Mesendoderm (in vitro differentiated cells): ENCODE measurements at regions not wholly inside any gene's neighbourhood (a gene's known extent, or its start where the extent isn't known, plus 50 kb on each side); places are given as distances from the start of the nearest gene placed in this dataset.

Source experiments
- DNase-seq: peaks from one replicate; pipeline ENCODE4 v3.0.0; 2013
- H2AK5ac ChIP-seq: 2 replicates; pipeline ENCODE4 v1.6.1; 2013; ENCODE audit warnings: low read length, inconsistent platforms
- H2BK120ac ChIP-seq: 2 replicates; pipeline ENCODE4 v1.6.1; 2013; ENCODE audit warnings: low read depth, mild to moderate bottlenecking, low read length, moderate library complexity, mixed read lengths
- H2BK15ac ChIP-seq: replicated peaks from 2 replicates; pipeline ENCODE4 v1.6.1; 2013; ENCODE audit warnings: low read depth, mild to moderate bottlenecking, moderate library complexity
- H2BK5ac ChIP-seq: 2 replicates; pipeline ENCODE4 v1.6.1; 2013; ENCODE audit warnings: low read length, inconsistent platforms
- H3K18ac ChIP-seq: 2 replicates; pipeline ENCODE4 v1.6.1; 2013; ENCODE audit warnings: mild to moderate bottlenecking, low read length, mixed read lengths
- H3K23ac ChIP-seq: one replicate; pipeline ENCODE4 v1.6.1; 2013; ENCODE audit warnings: low read length
- H3K27ac ChIP-seq: 2 replicates; pipeline ENCODE4 v1.5.1; 2013; ENCODE audit warnings: low read depth, mild to moderate bottlenecking, inconsistent platforms, low read length, moderate library complexity
- H3K27me3 ChIP-seq: 2 replicates; pipeline ENCODE4 v1.6.1; 2013; ENCODE audit warnings: low read length, control low read depth, mild to moderate bottlenecking, inconsistent platforms; ENCODE audit not compliant: insufficient read depth, poor library complexity
- H3K36me3 ChIP-seq: 2 replicates; pipeline ENCODE4 v1.6.1; 2013; ENCODE audit warnings: low read length, inconsistent platforms; ENCODE audit not compliant: control insufficient read depth, insufficient read depth
- H3K4ac ChIP-seq: one replicate; pipeline ENCODE4 v1.6.1; 2013; ENCODE audit warnings: low read depth, mild to moderate bottlenecking, low read length, moderate library complexity
- H3K4me1 ChIP-seq: 2 replicates; pipeline ENCODE4 v1.6.1; 2013; ENCODE audit warnings: low read depth, low read length, inconsistent platforms; ENCODE audit not compliant: control insufficient read depth
- H3K4me2 ChIP-seq: 2 replicates; pipeline ENCODE4 v1.6.1; 2013; ENCODE audit warnings: low read length
- H3K4me3 ChIP-seq: 2 replicates; pipeline ENCODE4 v1.5.1; 2013; ENCODE audit warnings: mild to moderate bottlenecking, low read length
- H3K56ac ChIP-seq: one replicate; pipeline ENCODE4 v1.6.1; 2013; ENCODE audit warnings: low read length
- H3K79me1 ChIP-seq: 2 replicates; pipeline ENCODE4 v1.6.1; 2013; ENCODE audit warnings: low read length, inconsistent platforms
- H3K79me2 ChIP-seq: 2 replicates; pipeline ENCODE4 v1.6.1; 2013; ENCODE audit warnings: mild to moderate bottlenecking, low read length; ENCODE audit not compliant: control insufficient read depth, insufficient read depth
- H3K9ac ChIP-seq: 2 replicates; pipeline ENCODE4 v1.6.1; 2013; ENCODE audit warnings: low read length, inconsistent platforms
- H4K5ac ChIP-seq: one replicate; pipeline ENCODE4 v1.6.1; 2013; ENCODE audit warnings: low read length
- H4K8ac ChIP-seq: one replicate; pipeline ENCODE4 v1.6.1; 2013; ENCODE audit warnings: low read depth, mild to moderate bottlenecking, control low read depth, low read length, moderate library complexity
- WGBS: extraction: QIAGEN DNeasy Blood & Tissue Kit; methylation state at CpG from one replicate; pipeline ENCODE4 v1.1.7; 2013; ENCODE audit warnings: low lambda C conversion rate, missing lambda C conversion rate; ENCODE audit not compliant: insufficient coverage; ENCODE audit errors: extremely low coverage; 5-methylcytosine and 5-hydroxymethylcytosine counted together

GRCh38 chr6:20325641-20326421, 75.8 kb upstream of the E2F3 start:
- Histone ChIP-seq H4K8ac (no peak overlapping the region), H3K4me2 (no peak overlapping the region)
- no CpG with 5 or more reads among the region's 6 CpGs for WGBS

GRCh38 chr6:20326422-20326728, 75.3 kb upstream of the E2F3 start:
- no CpG with 5 or more reads among the region's 1 CpG for WGBS
- Histone ChIP-seq H2BK15ac (no peak overlapping the region), H3K27ac (no peak overlapping the region), H3K9ac (no peak overlapping the region), H3K4ac (no peak overlapping the region), H2AK5ac (no peak overlapping the region), H3K56ac (no peak overlapping the region), H3K27me3 (no peaks in the 10 kb centered on the region), H3K18ac (no peak overlapping the region), H3K4me2 (no peak overlapping the region), H4K8ac (no peak overlapping the region), H2BK120ac (no peak overlapping the region), H3K4me3 (no peak overlapping the region), H3K23ac (no peak overlapping the region), H3K36me3 (no peaks in the 10 kb centered on the region), H4K5ac (no peak overlapping the region), H3K4me1 (peaks cover 2% of the 10 kb centered on the region), H3K79me1 (no peaks in the 10 kb centered on the region), H2BK5ac (no peak overlapping the region), H3K79me2 (no peaks in the 10 kb centered on the region)
- no peak for DNase-seq

More at GRCh38 chr6:20325641-20326421, 75.8 kb upstream of the E2F3 start:
- Histone ChIP-seq H4K5ac (no peak overlapping the region), H2AK5ac (no peak overlapping the region), H3K23ac (no peak overlapping the region), H3K4ac (no peak overlapping the region), H3K79me1 (no peaks in the 10 kb centered on the region), H3K27ac (no peak overlapping the region), H3K4me3 (no peak overlapping the region), H3K4me1 (peaks cover 2% of the 10 kb centered on the region), H3K18ac (no peak overlapping the region), H2BK120ac (no peak overlapping the region), H3K27me3 (no peaks in the 10 kb centered on the region), H2BK15ac (no peak overlapping the region), H3K56ac (no peak overlapping the region), H2BK5ac (no peak overlapping the region), H3K36me3 (no peaks in the 10 kb centered on the region), H3K9ac (no peak overlapping the region), H3K79me2 (no peaks in the 10 kb centered on the region)
- DNase-seq, result no peak

GRCh38 chr6:20327141-20327540, 74.5 kb upstream of the E2F3 start:
- H3K36me3 ChIP-seq, result no peaks in the 10 kb centered on the region
- H3K4me1 ChIP-seq, result peaks cover 2% of the 10 kb centered on the region
- no CpG with 5 or more reads among the region's 7 CpGs for WGBS
- no peaks in the 10 kb centered on the region for H3K79me2 ChIP-seq
- no peak overlapping the region for H4K8ac ChIP-seq
- H3K27ac ChIP-seq, result no peak overlapping the region
- H3K9ac ChIP-seq, result no peak overlapping the region
- H3K56ac ChIP-seq, result no peak overlapping the region
- no peak overlapping the region for H3K4me2 ChIP-seq
- H3K18ac ChIP-seq, result no peak overlapping the region
- no peak overlapping the region for H4K5ac ChIP-seq
- H2AK5ac ChIP-seq, result no peak overlapping the region
- no peak overlapping the region for H3K4me3 ChIP-seq
- H3K23ac ChIP-seq, result no peak overlapping the region
- no peak overlapping the region for H2BK120ac ChIP-seq
- H2BK5ac ChIP-seq, result no peak overlapping the region
- no peak overlapping the region for H3K4ac ChIP-seq
- no peak overlapping the region for H2BK15ac ChIP-seq
- H3K79me1 ChIP-seq, result no peaks in the 10 kb centered on the region
- no peaks in the 10 kb centered on the region for H3K27me3 ChIP-seq
- DNase-seq, result no peak

DNA sequence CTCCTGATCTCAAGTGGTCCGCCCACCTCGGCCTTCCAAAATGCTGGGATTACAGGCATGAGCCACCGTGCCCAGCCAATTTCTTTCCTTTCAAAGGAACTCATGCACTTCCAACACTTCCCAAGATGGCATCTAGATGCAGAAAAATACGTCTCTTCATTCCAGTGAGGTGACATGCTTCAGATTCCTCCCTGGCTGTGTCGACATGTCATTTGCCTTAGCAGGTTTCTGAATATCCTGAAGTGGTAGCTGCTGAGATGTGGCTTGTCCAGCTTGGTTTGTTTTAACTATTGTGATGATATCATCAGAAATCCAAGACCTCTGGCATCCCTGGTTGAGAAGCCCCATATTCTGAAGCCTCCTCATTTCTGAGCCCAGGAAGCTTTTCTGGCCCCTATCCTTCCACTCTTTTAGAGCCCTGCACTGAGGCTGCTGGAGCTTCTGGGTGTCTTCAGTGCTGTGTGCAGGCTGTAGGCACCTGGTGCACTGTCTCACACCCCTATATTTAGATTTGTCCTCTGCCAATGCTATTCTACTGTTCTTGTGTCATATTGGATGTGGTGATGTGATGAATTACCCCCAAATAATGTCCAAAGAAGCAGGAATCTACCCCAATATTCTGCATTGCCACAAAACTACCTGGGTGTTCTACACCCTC, 73.3 kb upstream of the E2F3 start:
- Histone ChIP-seq H4K5ac (no peak overlapping the region), H3K4me2 (no peak overlapping the region), H3K23ac (no peak overlapping the region), H3K79me2 (no peaks in the 10 kb centered on the region), H2BK120ac (no peak overlapping the region), H2AK5ac (no peak overlapping the region), H4K8ac (no peak overlapping the region), H3K27me3 (no peaks in the 10 kb centered on the region), H3K56ac (no peak overlapping the region), H3K36me3 (no peaks in the 10 kb centered on the region), H3K4ac (no peak overlapping the region), H3K18ac (no peak overlapping the region), H3K4me3 (no peak overlapping the region), H3K27ac (no peak overlapping the region), H3K79me1 (no peaks in the 10 kb centered on the region), H3K4me1 (peaks cover 4% of the 10 kb centered on the region), H2BK5ac (no peak overlapping the region), H2BK15ac (no peak overlapping the region), H3K9ac (no peak overlapping the region)
- peak; percentile 76 for DNase-seq
- no CpG with 5 or more reads among the region's 5 CpGs for WGBS

- H3K4me2 ChIP-seq, result no peak overlapping the region
- H3K23ac ChIP-seq, result no peak overlapping the region
- H3K79me2 ChIP-seq, result no peaks in the 10 kb centered on the region
- H2BK15ac ChIP-seq, result no peak overlapping the region
- no peaks in the 10 kb centered on the region for H3K79me1 ChIP-seq
- H3K56ac ChIP-seq, result no peak overlapping the region
- whole genome bisulfite sequencing, result no CpG with 5 or more reads among the region's 3 CpGs
- no peak for DNase-seq
- H3K9ac ChIP-seq, result no peak overlapping the region
- H3K4me3 ChIP-seq, result no peak overlapping the region
- no peak overlapping the region for H3K27ac ChIP-seq
- H2AK5ac ChIP-seq, result no peak overlapping the region
- H4K5ac ChIP-seq, result no peak overlapping the region
- H4K8ac ChIP-seq, result no peak overlapping the region
- peaks cover 4% of the 10 kb centered on the region for H3K4me1 ChIP-seq
- H3K36me3 ChIP-seq, result no peaks in the 10 kb centered on the region
- no peak overlapping the region for H2BK5ac ChIP-seq
- H2BK120ac ChIP-seq, result no peak overlapping the region
- no peaks in the 10 kb centered on the region for H3K27me3 ChIP-seq
- H3K4ac ChIP-seq, result no peak overlapping the region
- no peak overlapping the region for H3K18ac ChIP-seq
Measured at GRCh38 chr6:20328924-20329300, 72.8 kb upstream of the E2F3 start.
